ENCODE measurements at regions not wholly inside any gene's neighbourhood (a gene's known extent, or its start where the extent isn't known, plus 50 kb on each side); places are given as distances from the start of the nearest gene placed in this dataset.
"Not testable (repeated sequence)": the region's sequence is repeated elsewhere in the genome, so short reads cannot be mapped to it uniquely, and the experiment has no call there.

GRCh38 chr14:51444353-51445000 is 204.4 kb downstream of the TMX1 start:
- no peak for DNase-seq (ENCODE audit: low read depth)

- DNase-seq (ENCODE audit: low read depth), result no peak
Observed at GRCh38 chr14:51445001-51445390, 204.9 kb downstream of the TMX1 start.

- DNase-seq (ENCODE audit: low read depth), result no peak
Observed at GRCh38 chr14:51446771-51447170, 204.9 kb upstream of the FRMD6 start.

- DNase-seq (ENCODE audit: low read depth), result no peak
Observed at GRCh38 chr14:51447411-51447810, 204.3 kb upstream of the FRMD6 start.

GRCh38 chr14:51448831-51449670 is 202.7 kb upstream of the FRMD6 start:
- DNase-seq (ENCODE audit: low read depth), result no peak

- DNase-seq (ENCODE audit: low read depth), result no peak
Observed at GRCh38 chr14:51449681-51450080, 202.0 kb upstream of the FRMD6 start.

- no peak for DNase-seq (ENCODE audit: low read depth)
Observed at GRCh38 chr14:51451561-51451960, 200.1 kb upstream of the FRMD6 start.

GRCh38 chr14:51453869-51454268 is 197.8 kb upstream of the FRMD6 start:
- no peak for DNase-seq (ENCODE audit: low read depth)

- no peak for DNase-seq (ENCODE audit: low read depth)
Observed at GRCh38 chr14:51454351-51454750, 197.4 kb upstream of the FRMD6 start.

- DNase-seq (ENCODE audit: low read depth), result no peak
Observed at GRCh38 chr14:51455041-51455835, 196.5 kb upstream of the FRMD6 start.

GRCh38 chr14:51457843-51458562 is 193.7 kb upstream of the FRMD6 start:
- no peak for DNase-seq (ENCODE audit: low read depth)

GRCh38 chr14:51458563-51458955 is 193.2 kb upstream of the FRMD6 start:
- DNase-seq (ENCODE audit: low read depth), result peak; percentile 87

GRCh38 chr14:51460011-51460410 is 191.7 kb upstream of the FRMD6 start:
- no peak for DNase-seq (ENCODE audit: low read depth)

GRCh38 chr14:51462182-51462581 is 189.5 kb upstream of the FRMD6 start:
- no peak for DNase-seq (ENCODE audit: low read depth)

- DNase-seq (ENCODE audit: low read depth), result no peak
Observed at GRCh38 chr14:51462706-51463105, 189.0 kb upstream of the FRMD6 start.

GRCh38 chr14:51463461-51463860 is 188.2 kb upstream of the FRMD6 start:
- DNase-seq (ENCODE audit: low read depth), result no peak

- no peak for DNase-seq (ENCODE audit: low read depth)
Observed at GRCh38 chr14:51464411-51464810, 187.3 kb upstream of the FRMD6 start.

- no peak for DNase-seq (ENCODE audit: low read depth)
Observed at GRCh38 chr14:51465486-51465885, 186.2 kb upstream of the FRMD6 start.

GRCh38 chr14:51467392-51467791 is 184.3 kb upstream of the FRMD6 start:
- DNase-seq (ENCODE audit: low read depth), result not testable (repeated sequence)

GRCh38 chr14:51468523-51468922 is 183.2 kb upstream of the FRMD6 start:
- DNase-seq (ENCODE audit: low read depth), result no peak

GRCh38 chr14:51472881-51473280 is 178.8 kb upstream of the FRMD6 start:
- no peak for DNase-seq (ENCODE audit: low read depth)

GRCh38 chr14:51473351-51473750 is 178.4 kb upstream of the FRMD6 start:
- no peak for DNase-seq (ENCODE audit: low read depth)

Measured in non-pigmented ciliary epithelial cell (primary cell).